SH-SY5Y (cell line): ENCODE measurements at regions not wholly inside any gene's neighbourhood (a gene's known extent, or its start where the extent isn't known, plus 50 kb on each side); places are given as distances from the start of the nearest gene placed in this dataset.

ENCODE experiments used
- GATA2 ChIP-seq: IDR thresholded peaks from 2 replicates; pipeline ENCODE4 v1.6.1; 2011; ENCODE audit warnings: mild to moderate bottlenecking, low read depth, low read length
- GATA3 ChIP-seq: IDR thresholded peaks from 2 replicates; pipeline ENCODE4 v1.6.1; 2011; ENCODE audit warnings: low read depth, mild to moderate bottlenecking, low read length, moderate library complexity

DNA sequence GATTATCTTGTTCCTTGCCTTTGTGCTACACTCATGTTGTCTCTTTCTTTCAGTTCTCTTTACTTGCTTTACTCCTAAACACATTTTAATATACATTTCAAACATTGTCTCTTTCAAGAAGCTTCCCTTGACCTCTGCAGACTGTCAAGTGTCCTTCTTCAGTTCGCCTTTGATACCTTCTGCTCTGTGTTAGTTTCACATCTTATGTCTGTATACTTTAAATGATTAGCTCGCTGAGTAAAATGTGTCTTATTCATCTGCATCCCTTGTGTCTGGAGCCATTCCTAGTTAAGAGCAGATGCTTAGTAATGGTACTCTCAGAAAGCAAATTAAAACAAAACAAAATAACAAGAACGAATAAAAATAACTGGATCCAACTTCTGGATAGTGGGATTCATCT lies 303.3 kb downstream of the S1PR1 start:
- TF ChIP-seq GATA3 (no peak), GATA2 (no peak)
